ENCODE measurements at regions not wholly inside any gene's neighbourhood (a gene's known extent, or its start where the extent isn't known, plus 50 kb on each side); places are given as distances from the start of the nearest gene placed in this dataset.

DNA sequence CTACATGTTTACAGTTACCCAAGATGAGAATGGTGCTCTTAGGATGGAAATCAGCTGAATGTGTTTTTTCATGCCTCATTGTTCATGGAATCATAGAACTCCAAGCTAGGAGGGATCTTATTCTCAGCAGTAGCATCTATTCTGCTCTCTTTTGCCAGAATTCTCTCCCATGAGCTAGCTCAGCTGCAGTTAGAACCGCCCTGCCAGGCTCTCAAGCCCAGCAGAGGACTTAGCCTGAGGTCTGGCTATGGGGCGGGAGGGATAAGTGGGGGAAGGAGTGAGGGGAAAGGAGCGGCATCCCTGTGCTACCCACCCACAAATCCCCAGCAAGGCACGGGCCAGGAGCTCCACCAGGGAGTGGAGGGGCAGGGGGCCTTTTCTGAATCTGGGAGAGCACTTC lies 120.7 kb upstream of the PLXNA4 start:
- 27% methylated on average over 4 of the region's 4 CpGs for WGBS (ENCODE audit: missing lambda C conversion rate)
- H3K9me3 ChIP-seq: no peaks in the 10 kb centered on the region
- TF ChIP-seq CBX2 (IDR thresholded peaks at IDR 0.05; ENCODE audit: borderline replicate concordance, low read depth) (no peak), RNF2 (IDR thresholded peaks at IDR 0.05; ENCODE audit: borderline replicate concordance, low read depth) (no peak), GATA3 (IDR thresholded peaks at IDR 0.05; ENCODE audit: borderline replicate concordance) (no peak), HOXB13 (CRISPR knock-in tag; IDR thresholded peaks at IDR 0.05; ENCODE audit: low read depth) (no peak), TP53 (CRISPR knock-in tag; IDR thresholded peaks at IDR 0.05) (no peak), KDM1A (IDR thresholded peaks at IDR 0.05; ENCODE audit: low read depth) (no peak), HDAC2 (IDR thresholded peaks at IDR 0.05) (no peak), MAFK (IDR thresholded peaks at IDR 0.05; ENCODE audit: partially characterized antibody) (no peak), TFCP2L1 (CRISPR knock-in tag; IDR thresholded peaks at IDR 0.05) (no peak), ZNF302 (CRISPR knock-in tag; IDR thresholded peaks at IDR 0.05) (no peak), BHLHE40 (IDR thresholded peaks at IDR 0.05; ENCODE audit: low read depth, low read length) (no peak), CBX8 (IDR thresholded peaks at IDR 0.05) (no peak), ZFP36 (IDR thresholded peaks at IDR 0.05; ENCODE audit: borderline replicate concordance, partially characterized antibody) (no peak)
- TF ChIP-seq, protein P1, sequence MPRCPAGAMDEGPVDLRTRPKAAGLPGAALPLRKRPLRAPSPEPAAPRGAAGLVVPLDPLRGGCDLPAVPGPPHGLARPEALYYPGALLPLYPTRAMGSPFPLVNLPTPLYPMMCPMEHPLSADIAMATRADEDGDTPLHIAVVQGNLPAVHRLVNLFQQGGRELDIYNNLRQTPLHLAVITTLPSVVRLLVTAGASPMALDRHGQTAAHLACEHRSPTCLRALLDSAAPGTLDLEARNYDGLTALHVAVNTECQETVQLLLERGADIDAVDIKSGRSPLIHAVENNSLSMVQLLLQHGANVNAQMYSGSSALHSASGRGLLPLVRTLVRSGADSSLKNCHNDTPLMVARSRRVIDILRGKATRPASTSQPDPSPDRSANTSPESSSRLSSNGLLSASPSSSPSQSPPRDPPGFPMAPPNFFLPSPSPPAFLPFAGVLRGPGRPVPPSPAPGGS (IDR thresholded peaks at IDR 0.05): no peak
- H3K4me3 ChIP-seq: no peak overlapping the region
- no peak overlapping the region for H3K4me2 ChIP-seq
- POLR2A ChIA-PET: no interaction called here
- no peak for ATAC-seq
- FAIRE-seq: no peak
- H3K4me1 ChIP-seq: no peaks in the 10 kb centered on the region
- DNase-seq (ENCODE audit: low read depth in 1 of 2, low spot score in 1 of 2): no peak
- CTCF ChIA-PET: no interaction called here
- H3K27ac ChIP-seq: no peak overlapping the region

GRCh38 chr7:132696332-132696731 lies 120.1 kb upstream of the PLXNA4 start:
- H3K4me2 ChIP-seq: no peak overlapping the region
- FAIRE-seq (no peak), DNase-seq (ENCODE audit: low read depth in 1 of 2, low spot score in 1 of 2) (no peak), ATAC-seq (no peak)
- H3K4me1 ChIP-seq: no peaks in the 10 kb centered on the region
- CTCF ChIA-PET: no interaction called here
- TF ChIP-seq NR3C1 (IDR thresholded peaks at IDR 0.05) (no peak), CHD2 (IDR thresholded peaks at IDR 0.05; ENCODE audit: low read length, partially characterized antibody) (no peak), EP300 (IDR thresholded peaks at IDR 0.05) (no peak), FOSL2 (IDR thresholded peaks at IDR 0.05) (no peak), FOSL2 (CRISPR knock-in tag; IDR thresholded peaks at IDR 0.05) (no peak), RARB (CRISPR knock-in tag; IDR thresholded peaks at IDR 0.05) (no peak), MAZ (IDR thresholded peaks at IDR 0.05; ENCODE audit: borderline replicate concordance, low read depth, low read length) (no peak), HEYL (CRISPR knock-in tag; IDR thresholded peaks at IDR 0.05) (no peak), EHMT2 (IDR thresholded peaks at IDR 0.05; ENCODE audit: low read depth) (no peak), JUNB (IDR thresholded peaks at IDR 0.05) (no peak), HOXB5 (CRISPR knock-in tag; IDR thresholded peaks at IDR 0.05) (no peak), ZNF302 (CRISPR knock-in tag; IDR thresholded peaks at IDR 0.05) (no peak), MAFK (IDR thresholded peaks at IDR 0.05; ENCODE audit: partially characterized antibody) (no peak), GATA3 (IDR thresholded peaks at IDR 0.05; ENCODE audit: borderline replicate concordance) (no peak)
- TF ChIP-seq, protein P2, sequence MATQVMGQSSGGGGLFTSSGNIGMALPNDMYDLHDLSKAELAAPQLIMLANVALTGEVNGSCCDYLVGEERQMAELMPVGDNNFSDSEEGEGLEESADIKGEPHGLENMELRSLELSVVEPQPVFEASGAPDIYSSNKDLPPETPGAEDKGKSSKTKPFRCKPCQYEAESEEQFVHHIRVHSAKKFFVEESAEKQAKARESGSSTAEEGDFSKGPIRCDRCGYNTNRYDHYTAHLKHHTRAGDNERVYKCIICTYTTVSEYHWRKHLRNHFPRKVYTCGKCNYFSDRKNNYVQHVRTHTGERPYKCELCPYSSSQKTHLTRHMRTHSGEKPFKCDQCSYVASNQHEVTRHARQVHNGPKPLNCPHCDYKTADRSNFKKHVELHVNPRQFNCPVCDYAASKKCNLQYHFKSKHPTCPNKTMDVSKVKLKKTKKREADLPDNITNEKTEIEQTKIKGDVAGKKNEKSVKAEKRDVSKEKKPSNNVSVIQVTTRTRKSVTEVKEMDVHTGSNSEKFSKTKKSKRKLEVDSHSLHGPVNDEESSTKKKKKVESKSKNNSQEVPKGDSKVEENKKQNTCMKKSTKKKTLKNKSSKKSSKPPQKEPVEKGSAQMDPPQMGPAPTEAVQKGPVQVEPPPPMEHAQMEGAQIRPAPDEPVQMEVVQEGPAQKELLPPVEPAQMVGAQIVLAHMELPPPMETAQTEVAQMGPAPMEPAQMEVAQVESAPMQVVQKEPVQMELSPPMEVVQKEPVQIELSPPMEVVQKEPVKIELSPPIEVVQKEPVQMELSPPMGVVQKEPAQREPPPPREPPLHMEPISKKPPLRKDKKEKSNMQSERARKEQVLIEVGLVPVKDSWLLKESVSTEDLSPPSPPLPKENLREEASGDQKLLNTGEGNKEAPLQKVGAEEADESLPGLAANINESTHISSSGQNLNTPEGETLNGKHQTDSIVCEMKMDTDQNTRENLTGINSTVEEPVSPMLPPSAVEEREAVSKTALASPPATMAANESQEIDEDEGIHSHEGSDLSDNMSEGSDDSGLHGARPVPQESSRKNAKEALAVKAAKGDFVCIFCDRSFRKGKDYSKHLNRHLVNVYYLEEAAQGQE (IDR thresholded peaks at IDR 0.05): no peak
- TF ChIP-seq, protein P1 (IDR thresholded peaks at IDR 0.05): no peak
- TF ChIP-seq, protein P3, sequence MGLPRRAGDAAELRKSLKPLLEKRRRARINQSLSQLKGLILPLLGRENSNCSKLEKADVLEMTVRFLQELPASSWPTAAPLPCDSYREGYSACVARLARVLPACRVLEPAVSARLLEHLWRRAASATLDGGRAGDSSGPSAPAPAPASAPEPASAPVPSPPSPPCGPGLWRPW (IDR thresholded peaks at IDR 0.05): no peak
- H3K27ac ChIP-seq: no peak overlapping the region
- POLR2A ChIA-PET: no interaction called here
- H3K4me3 ChIP-seq: no peak overlapping the region
- WGBS (ENCODE audit: missing lambda C conversion rate): 57% methylated on average over 5 of the region's 5 CpGs
- H3K9me3 ChIP-seq: no peaks in the 10 kb centered on the region

All from A549 (cell line).